Omental fat pad (tissue), 3 donors: ENCODE measurements at regions not wholly inside any gene's neighbourhood (a gene's known extent, or its start where the extent isn't known, plus 50 kb on each side); places are given as distances from the start of the nearest gene placed in this dataset.
"Not testable (repeated sequence)": the region's sequence is repeated elsewhere in the genome, so short reads cannot be mapped to it uniquely, and the experiment has no call there.

Experiments
- ATAC-seq: fragments of 150-250 bp; one replicate; pipeline ENCODE4 v1.9.1; 2016; ENCODE audit warnings: mild to moderate bottlenecking, moderate library complexity; ENCODE audit not compliant: low FRiP score
- DNase-seq: peaks from one replicate; pipeline ENCODE4 v3.0.0-alpha.2; 2019; ENCODE audit warnings: low spot score
- CTCF ChIP-seq, 3 donors: fragments of 450-650 bp; IDR thresholded peaks; one replicate each; pipeline ENCODE4 v1.5.1; 2016 to 2017; ENCODE audit warnings: antibody characterized with exemption in 3 of 3, mild to moderate bottlenecking in 3 of 3, moderate library complexity in 2 of 3

GRCh38 chr2:200125444-200126284 is 170.3 kb downstream of the MAIP1 start:
- TF ChIP-seq CTCF (IDR thresholded peaks at IDR 0.05) = no peak
- no peak for ATAC-seq
- DNase-seq = no peak

- ATAC-seq = not testable (repeated sequence)
These were observed 170.9 kb downstream of the MAIP1 start for GRCh38 chr2:200126285-200126670.

GRCh38 chr2:200126680-200127079 is 171.3 kb downstream of the MAIP1 start:
- not testable (repeated sequence) for ATAC-seq

More at GRCh38 chr2:200126285-200126670, 170.9 kb downstream of the MAIP1 start:
- not testable (repeated sequence) for DNase-seq

GRCh38 chr2:200127848-200128247 is 172.5 kb downstream of the MAIP1 start:
- TF ChIP-seq CTCF (IDR thresholded peaks at IDR 0.05) = no peak
- DNase-seq = no peak
- no peak for ATAC-seq

More at GRCh38 chr2:200126680-200127079, 171.3 kb downstream of the MAIP1 start:
- DNase-seq = not testable (repeated sequence)

GRCh38 chr2:200128296-200128695 is 172.9 kb downstream of the MAIP1 start:
- no peak for DNase-seq
- ATAC-seq = no peak
- no peak for TF ChIP-seq CTCF (IDR thresholded peaks at IDR 0.05)

- ATAC-seq (no peak), DNase-seq (no peak)
- no peak for TF ChIP-seq CTCF (IDR thresholded peaks at IDR 0.05)
These were observed 174.5 kb downstream of the MAIP1 start for GRCh38 chr2:200129721-200130462.

GRCh38 chr2:200130762-200131166 is 175.4 kb downstream of the MAIP1 start:
- ATAC-seq (no peak), DNase-seq (no peak)
- TF ChIP-seq CTCF (IDR thresholded peaks at IDR 0.05) = no peak

GRCh38 chr2:200131307-200131706 is 175.2 kb upstream of the SPATS2L start:
- no peak for ATAC-seq
- no peak for TF ChIP-seq CTCF (IDR thresholded peaks at IDR 0.05)
- no peak for DNase-seq
